Right kidney (tissue), 1 donor: ENCODE measurements at regions not wholly inside any gene's neighbourhood (a gene's known extent, or its start where the extent isn't known, plus 50 kb on each side); places are given as distances from the start of the nearest gene placed in this dataset.

ENCODE experiments used
- DNase-seq: peaks from one replicate; pipeline ENCODE4 v3.0.0-alpha.2; 2016

GRCh38 chr3:163929069-163929652 lies 1149.1 kb downstream of the SI start:
- DNase-seq = no peak

DNA sequence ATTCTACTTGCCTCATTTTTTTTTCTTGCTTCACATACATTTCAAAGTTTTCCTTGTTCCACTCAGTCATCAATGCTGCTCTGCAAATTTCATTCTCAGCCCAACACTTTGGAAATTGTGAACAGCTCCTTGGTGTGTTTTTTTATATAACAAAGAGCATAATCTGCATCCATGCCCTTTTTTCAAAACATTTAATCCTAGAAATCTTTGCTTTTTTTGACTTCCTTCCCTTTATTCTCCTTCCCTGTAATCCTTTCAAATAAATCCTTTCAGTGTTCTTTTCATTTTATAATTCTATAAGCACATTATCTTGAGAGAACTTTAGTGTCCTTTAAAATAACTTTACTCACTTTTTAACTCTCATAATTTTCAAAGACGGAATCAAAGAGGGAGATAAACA lies 1150.8 kb downstream of the SI start:
- no peak for DNase-seq

DNA sequence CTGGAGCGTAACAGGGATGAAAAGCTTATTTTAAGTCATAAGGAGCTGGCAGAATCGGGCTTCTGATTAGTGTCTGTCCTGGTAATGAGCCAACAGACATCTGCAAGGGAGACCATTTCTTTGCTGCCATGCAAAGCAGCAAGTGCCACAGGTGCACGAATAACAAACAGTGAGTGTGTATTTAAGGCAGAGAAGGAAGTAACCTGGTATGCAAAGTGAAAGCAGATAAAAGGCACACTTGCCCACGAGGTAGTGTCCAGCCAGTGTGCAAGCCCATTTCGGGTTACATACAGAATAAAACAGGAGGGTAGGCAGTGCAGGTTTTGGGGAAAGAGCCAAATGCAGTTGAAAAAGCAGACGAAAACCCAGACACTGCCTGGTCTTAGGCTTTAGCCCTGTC lies 1153.7 kb downstream of the SI start:
- no peak for DNase-seq

DNA sequence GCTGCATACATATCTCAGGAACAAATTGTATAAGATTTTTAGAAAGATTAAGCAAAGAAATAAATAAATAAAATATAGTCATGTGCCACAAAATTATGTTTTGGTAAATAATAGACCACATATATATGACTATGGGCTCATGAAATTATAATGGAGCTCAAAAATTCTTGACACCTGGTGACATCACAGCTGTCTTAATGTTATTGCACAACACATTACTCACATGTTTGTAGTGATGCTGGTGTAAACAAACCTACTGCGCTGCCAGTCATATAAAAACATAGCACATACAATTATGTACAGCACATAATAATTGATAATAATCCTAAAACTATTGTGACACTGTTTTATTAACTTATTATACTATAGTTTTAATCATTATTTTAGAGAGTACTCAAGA lies 1159.1 kb downstream of the SI start:
- no peak for DNase-seq

DNA sequence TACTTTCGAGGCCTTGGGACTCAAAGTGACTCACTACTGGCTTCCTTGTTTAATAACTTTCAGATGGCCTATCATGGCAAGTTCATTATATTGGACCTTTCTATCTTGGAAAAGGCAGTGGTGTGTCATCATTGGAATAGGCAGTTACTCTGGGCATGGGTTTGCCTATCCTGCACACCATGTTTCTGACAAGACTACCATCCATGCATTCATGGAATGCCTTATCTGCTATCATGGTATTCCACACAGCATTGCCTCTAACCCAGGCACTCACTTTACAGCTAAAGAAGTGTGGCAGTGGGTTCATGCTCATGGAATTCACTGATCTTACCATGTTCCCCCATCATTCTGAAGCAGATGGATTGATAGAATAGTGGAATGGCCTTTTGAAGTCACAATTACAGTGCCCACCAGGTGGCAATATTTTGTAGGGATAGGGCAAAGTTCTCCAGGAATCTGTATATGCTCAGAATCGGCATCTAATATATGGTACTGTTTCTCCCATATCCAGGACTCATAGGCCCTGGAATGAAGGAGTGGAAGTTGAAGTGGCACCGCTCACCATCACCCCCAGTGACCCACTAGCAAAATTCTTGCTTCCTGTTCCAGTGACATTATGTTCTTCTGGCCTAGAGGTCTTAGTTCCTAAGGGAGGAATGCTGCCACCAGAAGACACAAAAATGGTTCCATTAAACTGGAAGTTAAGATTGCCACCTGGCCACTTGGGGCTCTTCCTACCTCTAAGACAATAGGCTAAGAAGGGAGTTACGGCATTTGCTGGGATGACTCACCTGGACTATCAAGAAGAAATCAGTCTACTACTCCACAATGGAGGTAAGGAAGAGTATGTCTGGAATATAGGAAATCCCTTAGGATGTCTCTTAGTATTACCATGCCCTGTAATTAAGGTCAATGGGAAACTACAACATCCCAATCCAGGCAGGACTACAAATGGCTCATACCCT lies 1161.4 kb downstream of the SI start:
- DNase-seq = no peak

DNA sequence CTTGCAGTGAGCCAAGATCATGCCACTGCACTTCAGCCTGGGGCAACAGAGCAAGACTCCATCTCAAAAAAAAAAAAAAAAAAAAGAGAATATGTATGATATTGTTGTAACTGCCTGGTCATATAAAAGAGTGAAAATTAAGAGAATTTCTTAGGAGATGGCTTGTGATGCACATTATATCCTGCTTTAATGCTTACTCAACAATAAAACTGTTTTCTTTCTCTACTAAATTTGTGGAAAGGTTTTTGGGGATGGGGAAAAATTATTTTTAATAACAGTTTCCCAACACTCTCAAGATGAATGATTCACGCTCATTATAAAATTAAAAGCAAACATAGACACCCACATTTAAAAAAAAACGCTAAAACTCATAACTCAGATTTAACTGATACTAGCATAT lies 1163.0 kb downstream of the SI start:
- DNase-seq = no peak

- no peak for DNase-seq
These were observed 1163.7 kb downstream of the SI start for GRCh38 chr3:163914567-163914966.

DNA sequence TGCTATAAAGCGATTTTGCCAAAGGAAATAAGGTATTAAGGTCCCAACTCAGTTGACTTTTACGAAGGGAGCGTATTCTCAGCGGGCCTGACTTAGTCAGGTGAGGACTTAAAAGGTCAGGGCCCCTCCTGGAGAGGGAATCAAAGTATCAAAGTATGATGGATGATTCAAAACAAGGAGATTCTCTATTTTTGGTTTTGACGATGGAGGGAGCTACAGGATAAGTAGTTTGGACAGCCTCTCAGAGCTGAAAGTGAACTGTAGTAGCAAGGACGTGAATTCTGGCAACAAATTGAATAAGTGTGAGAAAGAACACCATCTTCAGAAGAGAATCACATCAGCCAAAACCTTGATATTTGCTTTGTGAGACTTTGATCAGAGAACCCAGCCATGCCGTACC lies 1186.5 kb downstream of the SI start:
- DNase-seq = no peak

DNA sequence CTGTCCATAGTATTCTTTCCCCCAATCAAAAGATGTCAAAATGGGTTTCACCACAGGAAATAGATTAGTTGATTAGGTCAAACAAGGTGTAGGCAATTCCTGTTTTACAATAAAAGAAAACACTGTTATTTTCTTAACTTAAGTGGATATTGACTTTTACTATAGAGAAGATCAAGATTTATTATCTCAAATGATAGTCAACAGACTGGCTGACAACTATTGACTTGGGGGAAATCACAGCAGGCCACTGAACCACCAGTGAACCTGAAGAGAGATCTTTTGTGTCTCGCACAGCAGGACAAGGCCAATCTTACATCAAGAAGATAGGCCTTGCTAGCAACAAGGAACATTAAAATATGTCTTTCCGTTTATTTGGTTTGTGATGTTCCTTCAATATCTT lies 1187.6 kb downstream of the SI start:
- DNase-seq = no peak

DNA sequence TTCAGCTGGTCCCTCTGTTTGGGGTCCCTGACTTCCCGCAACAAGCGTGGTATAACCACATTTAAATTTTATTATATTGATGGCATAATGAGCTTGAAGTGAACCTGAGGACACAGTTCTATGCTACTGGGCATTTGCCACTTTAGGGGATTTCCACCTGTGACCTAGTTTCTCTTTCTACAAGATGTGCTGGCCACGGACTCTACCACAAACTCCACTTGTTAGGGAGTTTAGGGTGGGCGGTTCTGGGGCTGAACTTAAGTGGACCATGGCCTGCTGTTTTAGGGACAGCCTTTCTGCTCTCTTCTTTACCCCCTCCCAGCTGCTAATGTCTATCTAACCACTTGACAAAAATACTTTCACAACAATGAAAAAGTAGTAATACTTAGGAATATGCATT lies 1199.1 kb downstream of the SI start:
- no peak for DNase-seq

DNA sequence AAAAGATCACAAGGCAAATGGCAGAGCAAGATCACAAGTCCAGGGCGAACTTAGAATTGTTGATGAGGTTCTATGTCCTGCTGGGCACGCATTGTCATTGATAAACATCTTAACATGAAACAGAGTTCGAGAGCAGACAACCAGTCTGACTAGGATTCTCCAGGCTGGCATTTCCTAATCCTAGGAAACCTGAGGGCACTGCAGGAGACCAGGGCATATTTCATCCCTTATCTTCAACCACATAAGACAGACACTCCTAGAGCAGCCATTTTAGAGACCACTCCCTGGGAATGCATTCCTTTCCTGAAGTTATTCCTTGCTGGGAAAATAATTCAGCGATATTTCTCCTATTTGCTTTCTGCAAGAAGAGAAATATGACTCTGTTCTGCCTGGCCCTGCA lies 1199.9 kb downstream of the SI start:
- no peak for DNase-seq

DNA sequence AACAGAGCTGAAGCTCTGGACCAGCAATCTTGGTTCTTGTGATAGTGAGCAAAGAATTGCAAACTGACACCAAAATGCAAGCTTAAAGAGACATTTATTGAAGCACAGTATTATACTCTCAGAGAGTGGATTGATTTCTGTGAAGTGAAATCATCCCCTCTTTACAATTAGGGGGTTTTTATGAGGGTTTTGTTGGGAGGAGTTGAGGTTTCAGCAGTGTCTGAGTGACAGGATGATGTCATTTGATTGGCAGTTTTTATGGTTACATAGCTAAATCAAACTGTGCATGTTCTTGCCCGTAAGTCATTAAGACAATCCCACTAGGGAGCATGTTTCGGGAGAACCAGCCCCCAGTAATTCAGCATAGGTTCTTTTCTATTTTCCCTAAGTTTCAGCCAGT lies 1200.5 kb downstream of the SI start:
- DNase-seq = no peak

GRCh38 chr3:163863146-163863545 lies 1215.2 kb downstream of the SI start:
- no peak for DNase-seq

GRCh38 chr3:163852233-163852632 lies 1226.1 kb downstream of the SI start:
- DNase-seq = no peak

DNA sequence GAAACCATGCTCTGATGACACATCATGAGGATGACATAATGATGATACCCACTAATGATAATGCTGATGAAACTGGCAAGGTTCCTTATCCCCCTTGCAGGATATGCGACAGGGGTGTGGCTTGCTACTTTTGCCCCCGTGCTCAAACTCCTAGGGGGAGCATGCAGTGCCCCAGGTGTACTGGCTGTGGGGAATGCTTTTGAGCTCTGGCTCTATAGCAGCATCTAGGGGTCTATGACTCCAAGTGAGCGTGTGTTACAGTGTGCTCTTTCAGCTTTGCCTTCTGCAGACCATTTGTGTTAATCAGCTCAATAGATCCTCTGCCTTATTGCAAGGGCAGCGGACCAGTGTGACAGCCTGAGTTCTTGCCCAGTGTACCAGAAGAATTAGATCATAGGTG lies 1239.5 kb downstream of the SI start:
- DNase-seq = no peak

DNA sequence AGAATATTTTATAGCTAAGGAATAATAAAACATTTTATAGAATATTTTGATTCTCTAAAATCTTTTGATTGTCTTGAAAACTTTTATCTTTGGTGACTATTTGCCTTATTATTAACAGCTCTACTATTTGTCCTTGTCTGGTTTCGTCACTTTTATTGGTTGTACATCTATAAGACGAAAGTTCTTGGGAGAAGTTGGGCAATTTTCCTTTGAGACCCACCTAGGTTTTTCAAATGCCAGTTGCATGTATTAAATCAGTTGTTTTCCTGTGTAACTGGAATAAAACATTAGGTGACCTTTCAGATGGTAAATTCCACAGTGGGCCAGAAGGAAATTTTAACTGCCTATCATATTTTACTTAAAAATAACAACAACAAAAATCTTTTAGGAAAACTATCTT lies 1245.7 kb downstream of the SI start:
- DNase-seq = no peak

- no peak for DNase-seq
These were observed 1256.5 kb downstream of the SI start for GRCh38 chr3:163821841-163822240.

DNA sequence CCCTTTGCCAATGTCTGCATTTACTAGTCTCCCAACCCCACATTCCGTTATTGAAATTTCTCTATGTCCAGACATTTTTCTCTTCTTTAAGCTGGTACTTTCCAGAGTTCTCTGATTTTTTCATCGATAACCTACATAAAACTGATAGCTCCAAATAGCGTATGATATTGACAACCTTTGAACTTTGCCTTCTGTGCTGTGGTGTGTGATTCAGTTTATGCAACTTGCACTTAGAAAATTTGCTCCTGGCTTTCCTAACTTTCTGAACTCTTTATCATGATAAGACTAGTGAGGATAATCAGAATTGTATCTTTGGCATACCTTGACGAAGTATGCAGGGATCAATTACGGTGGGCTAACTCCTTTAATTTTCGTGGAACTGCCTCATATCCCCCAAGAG lies 1261.3 kb downstream of the SI start:
- no peak for DNase-seq

DNA sequence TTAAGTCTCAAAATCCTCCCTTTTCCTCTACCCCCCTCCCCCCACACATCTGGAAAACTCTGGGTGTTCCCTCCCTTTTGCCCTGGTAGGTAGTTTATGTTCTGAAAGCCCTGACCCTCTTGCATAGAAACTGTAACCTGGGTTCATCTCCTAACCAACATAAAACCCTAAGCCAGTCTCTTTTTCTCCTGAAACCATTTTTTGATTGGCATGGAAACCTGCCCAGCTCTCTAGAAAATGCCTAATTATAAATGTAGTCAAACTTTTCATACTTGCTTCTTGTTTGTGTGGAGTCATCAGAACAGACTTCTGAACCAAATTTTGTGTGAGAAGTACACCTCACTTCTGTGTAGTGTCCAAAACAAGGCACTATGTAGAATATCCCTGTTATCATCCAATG lies 1264.4 kb downstream of the SI start:
- no peak for DNase-seq

DNA sequence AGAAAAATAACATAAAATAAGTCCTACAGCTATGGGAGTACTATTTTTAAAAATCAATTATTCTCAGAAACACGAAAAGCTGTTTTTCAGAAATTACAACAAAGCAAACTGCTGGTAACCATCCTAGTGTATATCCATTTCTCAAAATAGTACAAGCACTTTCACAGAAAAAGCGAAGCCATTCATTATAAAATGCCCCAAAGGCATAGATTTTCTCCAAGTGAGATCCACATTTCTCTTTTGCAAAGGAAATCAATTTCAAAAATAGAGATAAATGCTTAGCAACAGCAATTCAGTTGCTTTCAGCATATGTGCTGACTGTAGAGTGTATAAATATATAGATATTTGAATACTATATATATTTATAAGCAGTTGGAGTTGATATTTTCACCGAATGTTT lies 1266.3 kb downstream of the SI start:
- DNase-seq = no peak

DNA sequence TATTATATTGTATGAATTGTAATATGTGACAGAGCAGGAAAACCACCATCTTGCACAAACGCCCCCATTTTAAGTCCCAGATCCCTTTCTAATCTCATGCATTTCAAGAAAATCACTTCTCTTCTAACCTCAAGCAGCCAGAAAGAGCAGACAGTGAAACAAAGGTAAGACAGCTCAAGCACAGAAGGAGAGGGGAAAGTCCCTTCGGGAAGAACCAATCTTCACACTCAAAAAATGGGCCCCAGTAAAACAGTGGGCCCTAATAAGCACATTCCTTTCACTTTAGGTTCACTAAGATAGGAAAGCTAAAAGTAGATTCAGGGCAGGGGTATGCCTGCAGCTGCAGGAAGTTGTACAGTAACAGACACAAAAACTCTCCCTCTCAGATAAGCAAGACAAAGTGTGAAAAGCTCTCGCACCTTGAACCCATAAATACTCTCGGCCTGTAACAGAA lies 1268.7 kb downstream of the SI start:
- DNase-seq = no peak

DNA sequence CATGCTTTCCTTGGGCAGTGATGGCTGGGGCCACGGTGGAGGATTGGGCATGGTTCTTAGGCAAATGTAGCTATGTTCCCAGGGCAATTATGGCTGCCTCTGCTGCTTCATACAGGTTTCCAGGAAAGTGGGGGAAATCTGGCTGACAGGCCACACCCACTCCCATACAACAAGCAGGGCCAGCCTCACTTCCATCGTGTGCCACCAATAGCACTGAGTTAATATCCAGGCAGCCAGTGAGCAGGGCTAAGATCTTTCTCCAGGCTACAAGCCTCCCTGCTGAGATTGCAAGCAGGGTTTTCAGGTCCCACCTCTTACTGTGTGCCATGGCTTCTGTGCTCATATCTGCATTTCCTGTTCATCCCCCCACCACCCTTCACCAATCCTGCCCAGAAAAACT lies 1291.9 kb downstream of the SI start:
- DNase-seq = no peak

DNA sequence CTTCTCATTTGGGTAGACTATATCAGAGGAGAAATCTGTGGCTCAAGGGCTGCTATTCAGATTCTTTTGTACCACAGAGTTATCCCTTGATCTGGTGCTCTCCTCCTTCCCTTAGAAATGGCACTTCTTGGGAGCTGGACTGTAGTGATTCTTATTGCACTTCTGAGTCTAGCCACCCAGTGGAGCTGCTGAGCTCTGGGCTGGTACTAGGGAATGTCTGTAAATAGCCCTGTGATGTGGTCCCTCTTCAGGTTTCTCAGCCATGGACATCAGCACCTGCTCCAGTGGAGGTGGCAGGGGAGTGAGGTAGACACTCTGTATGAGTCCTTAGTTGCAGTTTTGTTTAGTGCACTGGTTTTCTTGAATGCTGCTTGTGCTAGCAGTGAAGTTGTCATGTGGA lies 1292.6 kb downstream of the SI start:
- no peak for DNase-seq
